Type B pancreatic cell (in vitro differentiated cells): ENCODE measurements at regions not wholly inside any gene's neighbourhood (a gene's known extent, or its start where the extent isn't known, plus 50 kb on each side); places are given as distances from the start of the nearest gene placed in this dataset.

Source experiments
- DNase-seq: peaks from one replicate; pipeline ENCODE4 v3.0.0; 2021; ENCODE audit warnings: mixed read lengths; ENCODE audit not compliant: unreplicated experiment; ENCODE audit errors: extremely low spot score
- H3K27ac Mint-ChIP-seq: 2 replicates; pipeline ENCODE4 v1.8.0; 2021; ENCODE audit warnings: mild to moderate bottlenecking, mixed read lengths
- H3K27me3 Mint-ChIP-seq: 2 replicates; pipeline ENCODE4 v1.8.0; 2021; ENCODE audit warnings: mixed read lengths
- H3K36me3 Mint-ChIP-seq: 2 replicates; pipeline ENCODE4 v1.8.0; 2021; ENCODE audit warnings: mixed read lengths
- H3K4me1 Mint-ChIP-seq: one replicate; pipeline ENCODE4 v1.8.0; 2021; ENCODE audit warnings: mixed read lengths; ENCODE audit not compliant: unreplicated experiment
- H3K4me3 Mint-ChIP-seq: 2 replicates; pipeline ENCODE4 v1.8.0; 2021; ENCODE audit warnings: mild to moderate bottlenecking, mixed read lengths
- H3K9me3 Mint-ChIP-seq: 2 replicates; pipeline ENCODE4 v1.8.0; 2021; ENCODE audit warnings: mixed read lengths
- TF ChIP-seq, protein P1 (sequence below): fragments of 200-600 bp; sonication (generic); conservative IDR thresholded peaks from 2 replicates; pipeline ENCODE4 v1.5.0; 2021; ENCODE audit warnings: antibody characterized with exemption, mild to moderate bottlenecking

DNA sequence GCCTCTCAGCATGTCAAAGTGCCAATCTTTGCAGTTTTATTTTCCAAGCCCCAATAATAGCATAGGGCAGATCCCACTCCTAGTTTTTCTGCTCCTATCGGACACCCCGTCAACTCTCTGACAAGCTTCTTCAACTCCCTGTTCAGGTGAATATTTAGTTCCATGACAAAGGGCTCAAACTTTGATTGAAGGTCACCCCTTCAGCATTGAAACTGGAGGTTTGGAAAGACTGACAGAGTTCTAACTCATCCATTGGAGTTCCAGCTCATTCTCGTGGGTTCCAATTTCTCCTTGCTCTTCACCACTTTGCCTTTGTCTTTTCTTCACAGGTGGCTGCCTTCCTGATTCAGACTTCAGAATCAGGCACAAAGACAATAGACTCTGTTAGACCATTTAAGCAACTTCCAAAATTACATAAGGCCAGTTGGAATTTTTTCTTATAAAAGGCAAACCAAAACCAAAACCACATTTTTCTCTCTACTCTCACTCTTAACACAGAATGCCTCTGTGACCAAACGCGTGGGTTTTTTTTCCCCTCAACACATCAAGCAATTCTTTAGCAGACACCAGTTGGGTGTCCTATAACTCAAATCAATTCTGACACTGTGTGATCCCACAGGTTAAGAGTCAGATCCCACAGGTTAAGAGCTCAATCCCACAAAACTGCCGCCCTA, 169.3 kb upstream of the USP25 start:
- TF ChIP-seq, protein P1, sequence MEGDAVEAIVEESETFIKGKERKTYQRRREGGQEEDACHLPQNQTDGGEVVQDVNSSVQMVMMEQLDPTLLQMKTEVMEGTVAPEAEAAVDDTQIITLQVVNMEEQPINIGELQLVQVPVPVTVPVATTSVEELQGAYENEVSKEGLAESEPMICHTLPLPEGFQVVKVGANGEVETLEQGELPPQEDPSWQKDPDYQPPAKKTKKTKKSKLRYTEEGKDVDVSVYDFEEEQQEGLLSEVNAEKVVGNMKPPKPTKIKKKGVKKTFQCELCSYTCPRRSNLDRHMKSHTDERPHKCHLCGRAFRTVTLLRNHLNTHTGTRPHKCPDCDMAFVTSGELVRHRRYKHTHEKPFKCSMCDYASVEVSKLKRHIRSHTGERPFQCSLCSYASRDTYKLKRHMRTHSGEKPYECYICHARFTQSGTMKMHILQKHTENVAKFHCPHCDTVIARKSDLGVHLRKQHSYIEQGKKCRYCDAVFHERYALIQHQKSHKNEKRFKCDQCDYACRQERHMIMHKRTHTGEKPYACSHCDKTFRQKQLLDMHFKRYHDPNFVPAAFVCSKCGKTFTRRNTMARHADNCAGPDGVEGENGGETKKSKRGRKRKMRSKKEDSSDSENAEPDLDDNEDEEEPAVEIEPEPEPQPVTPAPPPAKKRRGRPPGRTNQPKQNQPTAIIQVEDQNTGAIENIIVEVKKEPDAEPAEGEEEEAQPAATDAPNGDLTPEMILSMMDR = no peak
- Mint-ChIP-seq H3K36me3 (no peaks in the 10 kb centered on the region), H3K27ac (no peak overlapping the region), H3K4me3 (no peak overlapping the region), H3K4me1 (no peaks in the 10 kb centered on the region), H3K27me3 (no peaks in the 10 kb centered on the region), H3K9me3 (peaks cover 9% of the 10 kb centered on the region)
- no peak for DNase-seq

- peaks cover 7% of the 10 kb centered on the region for H3K9me3 Mint-ChIP-seq
- no peak overlapping the region for H3K27ac Mint-ChIP-seq
- H3K27me3 Mint-ChIP-seq = no peaks in the 10 kb centered on the region
- TF ChIP-seq, protein P1 = no peak
- H3K36me3 Mint-ChIP-seq = no peaks in the 10 kb centered on the region
- DNase-seq = no peak
- H3K4me3 Mint-ChIP-seq = no peak overlapping the region
- H3K4me1 Mint-ChIP-seq = peaks cover 13% of the 10 kb centered on the region
Observed at GRCh38 chr21:15562748-15563147, 167.0 kb upstream of the USP25 start.

GRCh38 chr21:15564907-15565306, 164.9 kb upstream of the USP25 start:
- H3K27me3 Mint-ChIP-seq = no peaks in the 10 kb centered on the region
- H3K4me1 Mint-ChIP-seq = peaks cover 15% of the 10 kb centered on the region
- peaks cover 5% of the 10 kb centered on the region for H3K9me3 Mint-ChIP-seq
- no peaks in the 10 kb centered on the region for H3K36me3 Mint-ChIP-seq
- TF ChIP-seq, protein P1 = no peak
- DNase-seq = no peak
- H3K4me3 Mint-ChIP-seq = no peak overlapping the region
- no peak overlapping the region for H3K27ac Mint-ChIP-seq

DNA sequence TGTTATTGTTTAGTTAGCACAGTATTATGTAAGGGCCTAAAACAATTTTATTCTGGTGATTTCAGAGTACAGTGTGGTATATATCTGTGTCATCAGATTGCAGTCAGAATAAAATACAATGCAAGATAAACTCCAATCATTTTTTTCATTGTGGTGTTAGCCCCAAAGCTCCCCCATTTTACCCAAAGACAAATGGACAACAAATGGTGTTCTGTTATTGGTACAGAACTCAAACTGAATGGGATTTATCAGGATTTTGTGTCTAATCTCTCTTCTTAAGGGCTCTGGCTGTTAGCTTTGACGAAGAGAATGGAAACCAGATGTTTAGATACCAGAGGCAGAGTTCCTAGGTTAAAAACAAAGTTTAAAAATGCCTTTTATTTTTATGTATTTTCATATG, 163.1 kb upstream of the USP25 start:
- TF ChIP-seq, protein P1 = no peak
- peaks cover 5% of the 10 kb centered on the region for H3K9me3 Mint-ChIP-seq
- H3K27me3 Mint-ChIP-seq = no peaks in the 10 kb centered on the region

GRCh38 chr21:15567191-15567590, 162.6 kb upstream of the USP25 start:
- H3K9me3 Mint-ChIP-seq = peaks cover 5% of the 10 kb centered on the region
- H3K4me1 Mint-ChIP-seq = peaks cover 15% of the 10 kb centered on the region
- H3K27ac Mint-ChIP-seq = no peak overlapping the region
- H3K27me3 Mint-ChIP-seq = no peaks in the 10 kb centered on the region
- TF ChIP-seq, protein P1 = no peak
- no peaks in the 10 kb centered on the region for H3K36me3 Mint-ChIP-seq
- no peak overlapping the region for H3K4me3 Mint-ChIP-seq
- DNase-seq = no peak

More for the DNA sequence above, 163.1 kb upstream of the USP25 start:
- peak overlapping the region; percentile 10 for H3K27ac Mint-ChIP-seq
- H3K36me3 Mint-ChIP-seq = no peaks in the 10 kb centered on the region
- no peak for DNase-seq
- H3K4me3 Mint-ChIP-seq = no peak overlapping the region
- H3K4me1 Mint-ChIP-seq = peaks cover 15% of the 10 kb centered on the region
